DMS53 treated with DMSO at 0.1 percent for 48 hours (cell line): ENCODE measurements at regions not wholly inside any gene's neighbourhood (a gene's known extent, or its start where the extent isn't known, plus 50 kb on each side); places are given as distances from the start of the nearest gene placed in this dataset.

ENCODE experiments used
- DNase-seq: peaks from one replicate; lab custom pipeline; 2025; ENCODE audit not compliant: unreplicated experiment; lab: John Stamatoyannopoulos, UW

- no peak for DNase-seq
Measured at GRCh38 chr11:95450547-95451123, 219.6 kb upstream of the SESN3 start.

GRCh38 chr11:95445746-95446333 is 214.8 kb upstream of the SESN3 start:
- DNase-seq, result no peak

- DNase-seq, result no peak
Measured at GRCh38 chr11:95444309-95445241, 213.6 kb upstream of the SESN3 start.

GRCh38 chr11:95443386-95443785 is 212.4 kb upstream of the SESN3 start:
- no peak for DNase-seq

GRCh38 chr11:95442531-95443050 is 211.6 kb upstream of the SESN3 start:
- DNase-seq, result no peak

- DNase-seq, result no peak
Measured at GRCh38 chr11:95435628-95436353, 204.8 kb upstream of the SESN3 start.

GRCh38 chr11:95435192-95435591 is 204.2 kb upstream of the SESN3 start:
- no peak for DNase-seq

GRCh38 chr11:95434489-95435057 is 203.6 kb upstream of the SESN3 start:
- DNase-seq, result no peak

GRCh38 chr11:95434009-95434408 is 203.0 kb upstream of the SESN3 start:
- DNase-seq, result no peak

- DNase-seq, result no peak
Measured at GRCh38 chr11:95432714-95433503, 201.9 kb upstream of the SESN3 start.

- no peak for DNase-seq
Measured at GRCh38 chr11:95429376-95429907, 198.4 kb upstream of the SESN3 start.

GRCh38 chr11:95426823-95427462 is 195.9 kb upstream of the SESN3 start:
- DNase-seq, result no peak

GRCh38 chr11:95419915-95420314 is 188.9 kb upstream of the SESN3 start:
- no peak for DNase-seq

GRCh38 chr11:95418916-95419315 is 187.9 kb upstream of the SESN3 start:
- no peak for DNase-seq

GRCh38 chr11:95417832-95418231 is 186.8 kb upstream of the SESN3 start:
- DNase-seq, result no peak

- no peak for DNase-seq
Measured at GRCh38 chr11:95415837-95416304, 184.9 kb upstream of the SESN3 start.

GRCh38 chr11:95414217-95414616 is 183.2 kb upstream of the SESN3 start:
- no peak for DNase-seq

- no peak for DNase-seq
Measured at GRCh38 chr11:95413761-95414160, 182.8 kb upstream of the SESN3 start.

- DNase-seq, result no peak
Measured at GRCh38 chr11:95413021-95413420, 182.0 kb upstream of the SESN3 start.
